HG03159 (cell line): ENCODE measurements at regions not wholly inside any gene's neighbourhood (a gene's known extent, or its start where the extent isn't known, plus 50 kb on each side); places are given as distances from the start of the nearest gene placed in this dataset.

Source experiments
- ATAC-seq: cut with Tn5 transposase; IDR thresholded peaks from one replicate; pipeline ENCODE4 v1.9.1; 2021; ENCODE audit warnings: mild to moderate bottlenecking, moderate library complexity; ENCODE audit not compliant: unreplicated experiment

GRCh38 chr14:56494167-56494566 is 85.4 kb upstream of the TMEM260 start:
- no peak for ATAC-seq

DNA sequence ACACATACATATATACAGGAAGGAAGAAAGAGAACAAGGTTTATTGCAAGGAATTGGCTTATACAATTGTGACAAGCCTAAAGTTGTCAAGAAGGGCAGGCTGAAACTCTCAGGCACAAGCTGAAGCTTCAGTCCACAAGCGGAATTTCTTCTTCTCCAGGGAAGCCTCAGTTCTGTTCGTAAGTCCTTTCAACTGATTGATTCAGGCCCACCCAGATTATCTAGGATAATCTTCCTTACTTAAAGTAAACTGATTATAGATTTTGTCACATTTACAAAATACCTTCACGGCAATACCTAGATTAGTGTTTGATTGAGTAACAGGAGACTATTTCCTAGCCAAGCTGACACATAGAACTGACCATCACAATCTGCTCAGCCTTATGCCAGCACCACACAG is 81.5 kb upstream of the TMEM260 start:
- ATAC-seq: no peak

GRCh38 chr14:56501909-56502530 is 77.6 kb upstream of the TMEM260 start:
- ATAC-seq: no peak

GRCh38 chr14:56505361-56505760 is 74.2 kb upstream of the TMEM260 start:
- ATAC-seq: no peak

- ATAC-seq: no peak
These were observed 67.1 kb upstream of the TMEM260 start for GRCh38 chr14:56512521-56512920.

DNA sequence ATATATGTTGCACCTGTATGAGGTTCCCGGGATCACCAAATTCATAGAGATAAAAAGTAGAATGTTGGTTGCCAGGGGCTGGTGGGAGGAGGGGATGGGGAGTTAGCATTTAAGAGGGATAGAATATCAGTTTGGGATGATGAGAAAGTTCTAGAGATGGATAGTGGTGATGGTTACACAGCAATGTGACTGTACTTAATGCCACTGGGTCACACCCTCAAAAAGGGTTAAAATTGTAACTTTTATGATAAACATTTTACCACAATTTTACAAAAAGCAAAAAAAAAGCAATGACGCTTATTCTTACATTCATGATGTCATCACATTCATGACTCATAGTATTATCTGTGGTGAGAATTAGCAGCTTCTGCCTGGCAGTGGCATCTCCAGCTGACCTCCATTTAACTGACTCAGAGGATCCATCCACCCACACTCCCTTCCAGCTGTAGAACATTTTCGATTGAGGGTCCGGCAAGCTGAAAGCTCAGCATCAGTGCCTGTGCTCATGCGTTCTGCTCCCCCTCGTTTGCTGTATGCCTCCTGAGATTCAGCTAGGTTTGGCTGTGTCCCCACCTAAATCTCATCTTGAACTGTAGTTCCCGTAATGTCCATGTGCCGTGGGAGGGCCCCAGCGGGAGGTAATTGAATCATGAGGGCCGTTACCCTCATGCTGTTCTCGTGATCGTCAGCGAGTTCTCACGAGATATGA is 64.8 kb upstream of the TMEM260 start:
- ATAC-seq: no peak

DNA sequence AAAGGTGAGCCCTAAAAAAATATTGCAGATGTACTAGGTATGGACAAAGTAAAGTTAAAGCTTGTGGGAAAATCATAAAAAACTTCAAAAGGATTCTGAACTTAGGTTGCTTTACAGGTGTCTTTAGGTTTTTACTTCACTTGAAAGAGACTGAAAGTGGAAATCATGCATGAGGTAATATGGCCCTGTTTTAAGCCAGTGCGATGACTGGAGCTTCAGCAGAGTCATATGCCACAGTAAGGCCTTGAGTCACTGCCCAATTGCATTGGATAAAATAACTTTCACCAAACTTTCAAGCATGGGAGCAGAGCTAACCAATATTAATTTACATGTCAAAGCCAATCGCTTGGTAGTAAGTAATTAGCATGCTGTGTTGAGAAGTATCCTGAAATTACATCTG is 63.9 kb upstream of the TMEM260 start:
- ATAC-seq: no peak

- ATAC-seq: no peak
These were observed 57.2 kb upstream of the TMEM260 start for GRCh38 chr14:56522403-56522802.

DNA sequence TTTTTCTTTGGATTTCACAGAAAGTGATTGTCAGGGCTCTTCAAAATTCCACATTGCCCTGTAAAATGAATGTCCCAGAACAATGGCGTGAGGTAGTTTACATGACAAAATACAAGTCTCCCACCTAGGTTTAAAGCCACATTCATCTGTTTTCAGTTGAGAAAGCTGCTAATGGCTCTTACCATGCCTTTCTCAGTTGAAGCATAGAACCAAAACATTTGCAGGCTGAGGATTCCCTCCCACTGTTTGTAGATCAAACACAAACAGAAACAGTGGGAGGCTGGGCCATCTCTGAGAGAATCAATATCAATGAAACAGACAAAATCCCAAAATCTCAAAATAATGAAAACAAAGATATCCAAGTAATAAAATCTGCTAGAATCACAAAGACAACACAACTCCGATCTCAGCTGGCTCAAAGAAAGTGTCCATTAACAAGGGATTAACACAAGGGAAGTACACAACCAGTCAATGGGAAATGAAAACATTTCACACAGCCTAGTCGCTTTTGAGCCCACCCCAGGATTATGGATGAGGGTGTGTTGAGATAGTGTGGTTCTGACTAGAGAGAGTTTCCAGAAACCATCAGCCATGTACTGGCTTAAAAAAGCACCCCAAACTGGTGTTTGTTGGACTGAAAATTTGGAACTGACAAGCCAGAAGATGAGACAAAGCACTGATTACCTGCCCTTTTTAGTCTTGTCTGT is 54.5 kb upstream of the TMEM260 start:
- ATAC-seq: no peak

DNA sequence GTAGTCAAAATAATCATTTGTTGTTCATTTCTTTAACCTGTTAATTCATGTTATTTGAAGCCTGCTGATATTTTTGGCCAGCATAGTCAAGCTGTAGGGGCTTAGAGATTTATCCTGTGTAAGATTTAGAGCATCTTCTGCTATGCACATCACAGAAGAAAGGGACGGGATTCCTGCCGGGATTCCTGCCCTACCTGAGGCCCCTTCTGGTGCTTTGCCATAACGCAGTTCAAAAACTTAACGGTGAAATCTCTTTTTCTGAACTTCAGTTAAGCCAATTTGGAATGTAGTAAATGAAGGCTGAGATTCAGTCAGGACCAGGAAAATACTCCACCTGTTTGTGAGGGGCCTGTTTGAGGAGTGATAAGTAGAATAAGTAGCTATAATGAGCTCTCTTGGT is 50.7 kb upstream of the TMEM260 start:
- ATAC-seq: no peak
